Brain microvascular endothelial cell (primary cell): ENCODE measurements at regions not wholly inside any gene's neighbourhood (a gene's known extent, or its start where the extent isn't known, plus 50 kb on each side); places are given as distances from the start of the nearest gene placed in this dataset.
A peak's percentile ranks its signal among the peaks of the same experiment; 100 is the strongest.
"Not testable (repeated sequence)": the region's sequence is repeated elsewhere in the genome, so short reads cannot be mapped to it uniquely, and the experiment has no call there.

Source experiments
- DNase-seq: peaks from one replicate; pipeline ENCODE4 v3.0.0-alpha.2; 2020
- H3K27ac ChIP-seq: fragments of 250-450 bp; sonication (Bioruptor Pico); 2 replicates; pipeline ENCODE4 v1.5.1; 2020; ENCODE audit warnings: mild to moderate bottlenecking, moderate library complexity
- H3K27me3 ChIP-seq: fragments of 250-450 bp; sonication (Bioruptor Pico); replicated peaks from 2 replicates; pipeline ENCODE4 v1.5.1; 2020; ENCODE audit warnings: mild to moderate bottlenecking
- H3K36me3 ChIP-seq: fragments of 250-450 bp; sonication (Bioruptor Pico); replicated peaks from 2 replicates; pipeline ENCODE4 v1.5.1; 2020; ENCODE audit warnings: mild to moderate bottlenecking
- H3K4me3 ChIP-seq: 2 replicates; pipeline ENCODE4 v1.5.1; 2011; ENCODE audit warnings: low read depth, mild to moderate bottlenecking, control low read depth, low read length, moderate library complexity
- in situ Hi-C: cut with HindIII; loops from 2 replicates; pipeline ENCODE4 v1.10.0; 2017; ENCODE audit warnings: low sequenced_read_pairs, low pct_ligation_motif_present
- TF ChIP-seq, protein P1 (sequence below): IDR thresholded peaks from 2 replicates; pipeline ENCODE4 v1.5.1; 2011; ENCODE audit warnings: low read depth, mild to moderate bottlenecking, moderate library complexity, low read length, control low read depth, inconsistent platforms; ENCODE audit errors: missing control alignments

DNA sequence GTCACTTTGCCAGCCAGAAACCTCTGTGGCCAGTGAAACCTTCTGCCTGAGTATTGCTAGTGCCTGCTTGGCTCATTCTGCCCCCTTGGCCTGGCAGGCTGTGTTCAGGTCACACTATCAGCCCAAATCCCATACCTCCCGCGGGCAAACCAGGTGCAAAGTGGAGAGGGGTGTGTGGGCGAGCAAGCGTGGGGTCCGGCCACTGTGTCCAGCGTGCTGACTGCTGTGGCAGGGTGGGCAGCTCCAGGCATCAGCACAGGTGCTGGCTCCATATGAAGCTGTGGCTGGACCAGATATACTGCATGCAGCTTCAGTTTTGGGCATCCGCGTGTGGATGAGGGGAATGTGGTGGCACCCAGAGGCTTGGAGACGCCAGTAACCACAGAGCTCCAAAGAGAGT is 576.5 kb upstream of the EDIL3 start:
- H3K4me3 ChIP-seq = no peak overlapping the region
- H3K27me3 ChIP-seq = no peaks in the 10 kb centered on the region
- in situ Hi-C loops = no loop called here
- no peak overlapping the region for H3K27ac ChIP-seq
- H3K36me3 ChIP-seq = no peaks in the 10 kb centered on the region
- no peak for DNase-seq
- TF ChIP-seq, protein P1, sequence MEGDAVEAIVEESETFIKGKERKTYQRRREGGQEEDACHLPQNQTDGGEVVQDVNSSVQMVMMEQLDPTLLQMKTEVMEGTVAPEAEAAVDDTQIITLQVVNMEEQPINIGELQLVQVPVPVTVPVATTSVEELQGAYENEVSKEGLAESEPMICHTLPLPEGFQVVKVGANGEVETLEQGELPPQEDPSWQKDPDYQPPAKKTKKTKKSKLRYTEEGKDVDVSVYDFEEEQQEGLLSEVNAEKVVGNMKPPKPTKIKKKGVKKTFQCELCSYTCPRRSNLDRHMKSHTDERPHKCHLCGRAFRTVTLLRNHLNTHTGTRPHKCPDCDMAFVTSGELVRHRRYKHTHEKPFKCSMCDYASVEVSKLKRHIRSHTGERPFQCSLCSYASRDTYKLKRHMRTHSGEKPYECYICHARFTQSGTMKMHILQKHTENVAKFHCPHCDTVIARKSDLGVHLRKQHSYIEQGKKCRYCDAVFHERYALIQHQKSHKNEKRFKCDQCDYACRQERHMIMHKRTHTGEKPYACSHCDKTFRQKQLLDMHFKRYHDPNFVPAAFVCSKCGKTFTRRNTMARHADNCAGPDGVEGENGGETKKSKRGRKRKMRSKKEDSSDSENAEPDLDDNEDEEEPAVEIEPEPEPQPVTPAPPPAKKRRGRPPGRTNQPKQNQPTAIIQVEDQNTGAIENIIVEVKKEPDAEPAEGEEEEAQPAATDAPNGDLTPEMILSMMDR = no peak

DNA sequence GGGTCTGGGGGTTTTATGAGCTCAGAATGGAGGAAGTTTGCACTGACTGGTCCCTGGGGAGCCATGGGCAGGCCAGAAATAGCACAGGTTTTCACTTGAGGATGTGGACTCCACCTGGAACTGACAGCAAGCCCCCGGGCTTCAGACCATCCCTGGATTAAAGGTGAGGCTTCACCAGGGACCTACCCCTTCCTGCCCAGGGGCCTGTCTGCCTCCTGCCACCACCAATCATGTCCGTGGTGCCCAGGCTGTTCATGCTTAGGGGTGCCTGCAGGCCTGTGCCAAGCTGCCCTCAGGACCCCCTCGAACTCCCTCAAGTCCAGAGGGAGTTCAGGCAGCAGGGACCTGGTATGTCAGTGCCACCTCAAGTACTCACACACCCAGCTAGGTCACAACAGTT is 577.2 kb upstream of the EDIL3 start:
- Histone ChIP-seq H3K27ac (no peak overlapping the region), H3K27me3 (no peaks in the 10 kb centered on the region), H3K4me3 (no peak overlapping the region), H3K36me3 (no peaks in the 10 kb centered on the region)
- no peak for DNase-seq
- TF ChIP-seq, protein P1 = no peak
- in situ Hi-C loops = no loop called here

DNA sequence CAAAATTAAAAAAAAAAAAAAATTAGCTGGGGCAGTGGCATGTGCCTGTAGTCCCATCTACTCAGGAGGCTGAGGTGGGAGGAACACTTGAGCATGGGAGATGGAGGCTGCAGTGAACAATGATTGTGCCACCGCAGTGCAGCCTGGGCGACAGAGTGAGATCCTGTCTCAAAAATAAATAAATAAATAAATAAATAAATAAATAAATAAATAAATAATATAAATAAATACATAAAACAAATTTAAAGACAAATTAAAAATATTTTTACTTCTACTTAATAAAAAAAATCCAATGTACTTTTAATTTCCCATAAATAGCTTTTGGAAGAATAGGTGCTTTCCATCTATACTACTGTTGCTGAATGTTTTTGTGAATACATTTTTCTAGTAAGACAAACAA is 598.4 kb upstream of the EDIL3 start:
- H3K27ac ChIP-seq = no peak overlapping the region
- TF ChIP-seq, protein P1 = no peak
- in situ Hi-C loops = no loop called here
- no peaks in the 10 kb centered on the region for H3K36me3 ChIP-seq
- no peaks in the 10 kb centered on the region for H3K27me3 ChIP-seq
- no peak overlapping the region for H3K4me3 ChIP-seq
- DNase-seq = no peak

DNA sequence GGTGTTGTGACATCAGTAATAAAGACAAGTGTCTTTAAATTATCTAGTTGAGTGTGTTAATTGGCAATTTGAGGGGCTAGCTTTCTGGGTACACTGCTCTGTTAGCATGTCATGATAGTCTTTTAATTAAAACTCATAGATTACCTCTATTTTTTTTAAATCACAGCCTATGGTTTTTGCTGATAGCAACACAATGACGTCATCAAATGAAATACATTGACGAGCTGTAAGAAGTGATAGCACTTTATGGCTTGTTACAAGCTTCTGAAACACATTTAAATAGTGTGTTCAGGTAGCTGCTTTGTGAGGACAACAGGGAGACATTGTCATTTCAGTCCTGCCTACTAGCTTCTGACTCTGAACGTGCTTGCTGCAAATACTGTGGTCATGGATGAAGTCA is 600.5 kb upstream of the EDIL3 start:
- Histone ChIP-seq H3K36me3 (no peaks in the 10 kb centered on the region), H3K27me3 (no peaks in the 10 kb centered on the region), H3K4me3 (no peak overlapping the region), H3K27ac (no peak overlapping the region)
- TF ChIP-seq, protein P1 = no peak
- in situ Hi-C loops = no loop called here
- no peak for DNase-seq

DNA sequence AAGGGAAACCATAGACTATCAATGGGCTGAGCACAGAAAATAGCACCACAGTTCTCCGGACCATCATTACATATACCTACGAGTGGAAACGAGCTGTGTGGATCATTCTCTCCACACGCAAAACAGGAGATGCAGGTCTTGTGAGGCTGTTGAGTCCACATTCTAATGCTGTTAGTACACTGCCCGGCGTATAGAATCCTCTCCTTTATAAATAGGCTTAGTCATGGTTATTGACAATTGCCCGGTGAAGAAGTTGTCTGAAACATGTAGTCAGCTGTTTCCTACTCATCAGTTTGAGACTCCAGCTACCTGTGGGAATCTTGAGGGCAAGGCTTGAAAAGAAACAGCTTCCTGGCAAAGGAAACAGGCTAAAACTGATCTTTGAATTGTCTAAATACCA is 602.0 kb upstream of the EDIL3 start:
- TF ChIP-seq, protein P1 = no peak
- Histone ChIP-seq H3K4me3 (no peak overlapping the region), H3K36me3 (no peaks in the 10 kb centered on the region), H3K27ac (no peak overlapping the region), H3K27me3 (no peaks in the 10 kb centered on the region)
- in situ Hi-C loops = no loop called here
- no peak for DNase-seq

DNA sequence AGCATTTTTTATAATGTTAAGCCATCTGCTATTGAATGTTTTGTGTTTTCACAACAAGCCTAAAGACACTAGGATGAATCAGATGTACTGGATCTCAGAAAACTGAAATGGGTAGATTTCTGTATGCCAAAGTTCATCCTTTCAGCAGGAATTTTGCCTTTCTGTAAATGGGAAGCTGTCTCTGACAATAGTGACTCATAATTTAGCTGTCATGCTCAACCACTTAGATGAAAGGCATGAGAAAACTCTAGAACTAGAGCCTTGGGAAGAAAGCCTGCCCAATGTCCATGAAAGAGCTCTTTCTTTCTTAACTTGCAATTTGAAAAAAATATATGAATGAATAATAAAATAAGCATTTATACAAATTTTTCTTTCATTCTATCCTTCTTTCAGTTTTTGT is 616.0 kb upstream of the EDIL3 start:
- TF ChIP-seq, protein P1 = no peak
- H3K27me3 ChIP-seq = no peaks in the 10 kb centered on the region
- H3K27ac ChIP-seq = no peak overlapping the region
- no peak overlapping the region for H3K4me3 ChIP-seq
- H3K36me3 ChIP-seq = no peaks in the 10 kb centered on the region
- in situ Hi-C loops = no loop called here
- peak; percentile 6 for DNase-seq

DNA sequence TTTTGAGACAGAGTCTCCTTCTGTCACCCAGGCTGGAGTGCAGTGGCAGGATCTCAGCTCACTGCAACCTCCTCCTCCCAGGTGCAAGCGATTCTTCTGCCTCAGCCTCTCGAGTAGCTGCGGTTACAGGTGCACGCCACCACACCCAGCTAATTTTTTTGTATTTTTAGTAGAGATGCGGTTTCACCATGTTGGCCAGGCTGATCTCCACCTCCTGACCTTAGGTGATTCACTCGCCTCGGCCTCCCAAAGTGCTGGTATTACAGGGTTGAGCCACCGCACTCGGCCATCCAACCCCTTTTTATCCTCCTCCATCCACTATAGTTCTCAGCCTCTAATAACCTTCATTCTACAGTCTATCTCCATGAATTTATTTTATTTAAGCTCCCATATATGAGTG is 617.3 kb upstream of the EDIL3 start:
- H3K27me3 ChIP-seq, DNase-seq, H3K27ac ChIP-seq, H3K4me3 ChIP-seq, in situ Hi-C loops, H3K36me3 ChIP-seq: not testable (repeated sequence)
